Erythroblast (primary cell): ENCODE measurements at regions not wholly inside any gene's neighbourhood (a gene's known extent, or its start where the extent isn't known, plus 50 kb on each side); places are given as distances from the start of the nearest gene placed in this dataset.

ENCODE experiments used
- GATA1 ChIP-seq: IDR thresholded peaks from 2 replicates; pipeline ENCODE4 v1.6.1; 2011; ENCODE audit warnings: low read depth, mild to moderate bottlenecking, control low read depth, low read length, moderate library complexity
- POLR2A ChIP-seq: IDR thresholded peaks from 2 replicates; pipeline ENCODE4 v1.6.1; 2011; ENCODE audit warnings: mild to moderate bottlenecking, low read length

- no peak for TF ChIP-seq POLR2A
- no peak for TF ChIP-seq GATA1
These were observed 56.5 kb upstream of the ANO1 start for GRCh38 chr11:70021586-70021985.
